B cell (primary cell): ENCODE measurements at regions not wholly inside any gene's neighbourhood (a gene's known extent, or its start where the extent isn't known, plus 50 kb on each side); places are given as distances from the start of the nearest gene placed in this dataset.

ENCODE experiments used
- ATAC-seq: fragments of 200-7000 bp; cut with Tn5 transposase; one replicate; pipeline ENCODE4 v1.10.0; 2021; ENCODE audit warnings: low read depth, mild to moderate bottlenecking, moderate number of reproducible peaks, moderate library complexity
- CTCF ChIA-PET: fragments of 350-600 bp; sonication (Branson Sonifier 250); formaldehyde crosslinking; loops from one replicate; lab custom pipeline; 2021; ENCODE audit warnings: antibody characterized with exemption, inconsistent platforms; lab: Charles Lee
- POLR2A ChIA-PET: fragments of 350-600 bp; sonication (Branson Sonifier 250); formaldehyde crosslinking; loops from one replicate; lab custom pipeline; 2021; ENCODE audit warnings: antibody characterized with exemption; lab: Charles Lee
- DNase-seq: peaks from one replicate; pipeline ENCODE4 v3.0.0; 2013
- H2AFZ ChIP-seq: 2 replicates; pipeline ENCODE4 v1.6.1; 2012; ENCODE audit warnings: mild to moderate bottlenecking, low read depth, low read length; ENCODE audit not compliant: insufficient read depth, poor library complexity, severe bottlenecking
- H3K27ac ChIP-seq, 2 donors: 1 replicate in 1 of 2; 2 replicates in 1 of 2; pipeline ENCODE4 v1.5.1; 2012 to 2013; ENCODE audit warnings: low read length in 2 of 2, mild to moderate bottlenecking in 2 of 2, moderate library complexity in 1 of 2
- H3K27me3 ChIP-seq, 4 experiments: fragments of 200-600 bp in 1 of 4; sonication (generic) in 1 of 4; replicated peaks in 1 of 4; 1 replicate in 2 of 4; 2 replicates in 2 of 4; pipeline versions ENCODE4 v1.6.1 to v1.7.0; 2013 to 2016; ENCODE audit warnings: low read length in 3 of 4, mild to moderate bottlenecking in 2 of 4, mixed read lengths in 1 of 4, moderate library complexity in 1 of 4; ENCODE audit not compliant: insufficient read depth in 4 of 4, control insufficient read depth in 3 of 4; ENCODE audit errors: control extremely low read depth in 1 of 4
- H3K36me3 ChIP-seq, 2 experiments: replicated peaks in 1 of 2; 1 replicate in 1 of 2; 2 replicates in 1 of 2; pipeline versions ENCODE4 v1.6.1 to v1.7.1; 2013; ENCODE audit warnings: low read length in 1 of 2; ENCODE audit not compliant: insufficient read depth in 2 of 2, control insufficient read depth in 1 of 2; ENCODE audit errors: control extremely low read depth in 1 of 2, extremely low read depth in 1 of 2
- H3K4me1 ChIP-seq, 2 donors: fragments of 200-600 bp in 1 of 2; sonication (generic) in 1 of 2; 1 replicate in 1 of 2; 2 replicates in 1 of 2; pipeline versions ENCODE4 v1.5.1 to v1.6.1; 2013 to 2017; ENCODE audit warnings: low read length in 2 of 2; ENCODE audit not compliant: control insufficient read depth in 2 of 2, insufficient read depth in 2 of 2
- H3K4me2 ChIP-seq: replicated peaks from 2 replicates; pipeline ENCODE3; 2012; ENCODE audit warnings: mild to moderate bottlenecking, low read depth, low read length; ENCODE audit not compliant: poor library complexity, severe bottlenecking
- H3K4me3 ChIP-seq, 5 experiments: fragments of 200-600 bp in 1 of 5; sonication (generic) in 1 of 5; 1 replicate in 3 of 5; 2 replicates in 2 of 5; pipeline versions ENCODE4 v1.5.1 to v1.7.0; 2011 to 2016; ENCODE audit warnings: low read length in 4 of 5, mild to moderate bottlenecking in 4 of 5, low read depth in 2 of 5, control low read depth in 1 of 5, moderate library complexity in 1 of 5; ENCODE audit not compliant: insufficient read depth in 1 of 5; ENCODE audit errors: control extremely low read depth in 1 of 5, extremely low read depth in 1 of 5
- H3K79me2 ChIP-seq: fragments of 200-600 bp; sonication (generic); one replicate; pipeline ENCODE4 v1.6.0; 2016; ENCODE audit warnings: low read length; ENCODE audit not compliant: control insufficient read depth, insufficient read depth
- H3K9ac ChIP-seq: fragments of 200-600 bp; sonication (generic); 2 replicates; pipeline ENCODE4 v1.6.1; 2017; ENCODE audit warnings: mild to moderate bottlenecking, low read length, moderate library complexity
- H3K9me3 ChIP-seq, 3 donors: one replicate each; pipeline versions ENCODE4 v1.6.1 to v1.7.1; 2013; ENCODE audit warnings: low read length in 2 of 3; ENCODE audit not compliant: control insufficient read depth in 2 of 3, insufficient read depth in 1 of 3; ENCODE audit errors: control extremely low read depth in 1 of 3
- H4K20me1 ChIP-seq: 2 replicates; pipeline ENCODE4 v1.6.0; 2012; ENCODE audit warnings: mild to moderate bottlenecking, low read length; ENCODE audit not compliant: insufficient read depth, control insufficient read depth, poor library complexity, severe bottlenecking
- H3K27ac Mint-ChIP-seq: one replicate; pipeline ENCODE4 v1.8.0; 2021; ENCODE audit warnings: mixed read lengths
- H3K27me3 Mint-ChIP-seq: one replicate; pipeline ENCODE4 v1.8.0; 2021; ENCODE audit warnings: mixed read lengths
- H3K4me1 Mint-ChIP-seq: one replicate; pipeline ENCODE4 v1.8.0; 2021; ENCODE audit warnings: mixed read lengths
- H3K4me3 Mint-ChIP-seq: one replicate; pipeline ENCODE4 v1.8.0; 2021; ENCODE audit warnings: mixed read lengths
- H3K9me3 Mint-ChIP-seq: one replicate; pipeline ENCODE4 v1.8.0; 2022; ENCODE audit warnings: mixed read lengths; ENCODE audit not compliant: insufficient read depth
- EZH2 ChIP-seq: IDR thresholded peaks from 2 replicates; pipeline ENCODE4 v1.6.1; 2012; ENCODE audit warnings: borderline replicate concordance, low read depth, mild to moderate bottlenecking, moderate library complexity, low read length; ENCODE audit not compliant: insufficient read depth, poor library complexity, severe bottlenecking
- WGBS: methylation state at CpG from one replicate; pipeline ENCODE4 v1.1.5; 2013; ENCODE audit warnings: missing lambda C conversion rate; ENCODE audit not compliant: insufficient coverage; 5-methylcytosine and 5-hydroxymethylcytosine counted together
- intact Hi-C: fragments of 100-400 bp; cut with micrococcal nuclease; formaldehyde crosslinking; loops from one replicate; pipeline ENCODE4 v1.10.0; 2022
- TF ChIP-seq, protein P1 (sequence below): fragments of 200-600 bp; IDR thresholded peaks from one replicate; pipeline ENCODE4 v1.8.0; 2022; ENCODE audit warnings: antibody characterized with exemption, mild to moderate bottlenecking

DNA sequence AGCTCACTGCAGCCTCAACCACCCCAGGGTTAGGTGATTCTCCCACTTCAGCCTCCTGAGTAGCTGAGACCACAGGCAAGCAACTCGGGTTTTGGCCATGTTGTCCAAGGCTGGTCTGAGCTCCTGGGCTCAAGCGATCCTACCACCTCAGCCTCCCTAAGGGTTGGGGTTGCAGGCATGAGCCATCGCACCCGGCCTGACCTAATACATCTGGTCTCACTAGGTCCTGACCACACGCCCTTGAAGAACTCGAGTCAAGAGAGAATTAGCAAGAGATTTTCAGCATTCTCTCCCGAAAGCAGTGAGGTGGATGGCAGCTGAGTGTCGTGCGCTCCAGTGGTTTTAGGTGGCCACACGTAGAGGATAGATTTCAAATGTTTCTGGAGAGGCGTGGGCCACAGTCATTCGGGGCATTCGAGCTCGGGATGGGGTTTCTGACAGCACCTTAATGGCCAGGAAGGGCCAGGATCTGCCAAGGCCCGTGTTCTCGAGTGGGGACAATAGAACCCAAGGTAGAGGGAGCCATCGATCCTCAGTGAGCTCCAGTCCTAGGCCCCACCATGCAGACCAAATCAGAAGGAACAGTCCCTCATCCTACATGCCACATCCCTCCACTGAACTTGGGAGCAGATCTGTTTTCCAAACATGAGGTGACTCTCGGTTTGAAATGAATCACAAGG lies 193.1 kb downstream of the ALG10 start:
- TF ChIP-seq, protein P1, sequence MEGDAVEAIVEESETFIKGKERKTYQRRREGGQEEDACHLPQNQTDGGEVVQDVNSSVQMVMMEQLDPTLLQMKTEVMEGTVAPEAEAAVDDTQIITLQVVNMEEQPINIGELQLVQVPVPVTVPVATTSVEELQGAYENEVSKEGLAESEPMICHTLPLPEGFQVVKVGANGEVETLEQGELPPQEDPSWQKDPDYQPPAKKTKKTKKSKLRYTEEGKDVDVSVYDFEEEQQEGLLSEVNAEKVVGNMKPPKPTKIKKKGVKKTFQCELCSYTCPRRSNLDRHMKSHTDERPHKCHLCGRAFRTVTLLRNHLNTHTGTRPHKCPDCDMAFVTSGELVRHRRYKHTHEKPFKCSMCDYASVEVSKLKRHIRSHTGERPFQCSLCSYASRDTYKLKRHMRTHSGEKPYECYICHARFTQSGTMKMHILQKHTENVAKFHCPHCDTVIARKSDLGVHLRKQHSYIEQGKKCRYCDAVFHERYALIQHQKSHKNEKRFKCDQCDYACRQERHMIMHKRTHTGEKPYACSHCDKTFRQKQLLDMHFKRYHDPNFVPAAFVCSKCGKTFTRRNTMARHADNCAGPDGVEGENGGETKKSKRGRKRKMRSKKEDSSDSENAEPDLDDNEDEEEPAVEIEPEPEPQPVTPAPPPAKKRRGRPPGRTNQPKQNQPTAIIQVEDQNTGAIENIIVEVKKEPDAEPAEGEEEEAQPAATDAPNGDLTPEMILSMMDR, result no peak
- TF ChIP-seq EZH2, result no peak
- ChIA-PET POLR2A (no interaction called here), CTCF (interaction anchor here (1.0 kb wide), 1 partner anchor 26 kb away, joined by 3 read pairs; no protein-coding TSS in a partner anchor)
- peaks cover 7% of the 10 kb centered on the region for H3K27me3 Mint-ChIP-seq
- no peaks in the 10 kb centered on the region for H3K36me3 ChIP-seq
- H3K9me3 Mint-ChIP-seq, result no peaks in the 10 kb centered on the region
- WGBS, result 94% methylated on average over 18 of the region's 18 CpGs
- intact Hi-C loops, result loop anchor here (5.0 kb wide), 2 partner anchors 1758 to 1848 kb away; no protein-coding TSS in a partner anchor
- H3K27me3 ChIP-seq, result peaks cover 0 to 11% (median 3%) of the 10 kb centered on the region in 4 experiments
- H3K4me3 Mint-ChIP-seq, result no peak overlapping the region
- H2AFZ ChIP-seq, result no peak overlapping the region
- no peak overlapping the region for H3K9ac ChIP-seq
- no peak overlapping the region for H3K27ac Mint-ChIP-seq
- H3K4me3 ChIP-seq, result no peak overlapping the region
- peaks cover 0 to 14% (median 0%) of the 10 kb centered on the region in 3 donors for H3K9me3 ChIP-seq
- peaks cover 5 to 14% of the 10 kb centered on the region in 2 donors for H3K4me1 ChIP-seq
- no peaks in the 10 kb centered on the region for H3K79me2 ChIP-seq
- DNase-seq (no peak), ATAC-seq (no peak)
- H3K27ac ChIP-seq, result no peak overlapping the region
- H3K4me1 Mint-ChIP-seq, result peaks cover 4% of the 10 kb centered on the region
- no peaks in the 10 kb centered on the region for H4K20me1 ChIP-seq
- no peak overlapping the region for H3K4me2 ChIP-seq

DNA sequence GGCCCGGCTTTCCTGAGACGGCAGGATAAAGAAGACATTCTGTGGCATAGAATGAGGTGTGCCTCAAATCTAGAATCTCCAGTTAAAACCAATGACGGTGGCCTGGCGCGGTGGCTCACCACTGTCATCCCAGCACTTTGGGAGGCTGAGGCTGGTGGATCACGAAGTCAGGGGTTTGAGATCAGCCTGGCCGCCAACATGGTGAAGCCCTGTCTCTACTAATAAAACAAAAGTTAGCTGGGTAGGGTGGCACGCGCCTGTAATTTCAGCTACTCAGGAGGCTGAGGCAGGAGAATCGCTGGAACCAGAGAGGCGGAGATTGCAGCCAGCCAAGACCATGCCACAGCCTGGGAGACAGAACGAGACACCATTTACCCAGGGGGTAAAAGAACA lies 193.6 kb downstream of the ALG10 start:
- DNase-seq (no peak), ATAC-seq (no peak)
- H3K79me2 ChIP-seq, result no peaks in the 10 kb centered on the region
- peaks cover 0 to 11% (median 3%) of the 10 kb centered on the region in 4 experiments for H3K27me3 ChIP-seq
- no peak overlapping the region for H3K4me3 ChIP-seq
- peaks cover 0 to 12% (median 0%) of the 10 kb centered on the region in 3 donors for H3K9me3 ChIP-seq
- ChIA-PET POLR2A (no interaction called here), CTCF (no interaction called here)
- peaks cover 5 to 14% of the 10 kb centered on the region in 2 donors for H3K4me1 ChIP-seq
- no peaks in the 10 kb centered on the region for H4K20me1 ChIP-seq
- 97% methylated on average over 11 of the region's 12 CpGs for whole genome bisulfite sequencing
- H3K9ac ChIP-seq, result no peak overlapping the region
- Mint-ChIP-seq H3K27me3 (peaks cover 7% of the 10 kb centered on the region), H3K4me1 (peaks cover 4% of the 10 kb centered on the region), H3K9me3 (no peaks in the 10 kb centered on the region), H3K27ac (no peak overlapping the region), H3K4me3 (no peak overlapping the region)
- no peak overlapping the region for H3K4me2 ChIP-seq
- H2AFZ ChIP-seq, result no peak overlapping the region
- intact Hi-C loops, result loop anchor here (5.0 kb wide), 2 partner anchors 1759 to 1849 kb away; no protein-coding TSS in a partner anchor
- no peaks in the 10 kb centered on the region for H3K36me3 ChIP-seq
- no peak overlapping the region for H3K27ac ChIP-seq
- TF ChIP-seq EZH2, result no peak
- TF ChIP-seq, protein P1, result no peak
